ENCODE measurements at regions not wholly inside any gene's neighbourhood (a gene's known extent, or its start where the extent isn't known, plus 50 kb on each side); places are given as distances from the start of the nearest gene placed in this dataset.

DNA sequence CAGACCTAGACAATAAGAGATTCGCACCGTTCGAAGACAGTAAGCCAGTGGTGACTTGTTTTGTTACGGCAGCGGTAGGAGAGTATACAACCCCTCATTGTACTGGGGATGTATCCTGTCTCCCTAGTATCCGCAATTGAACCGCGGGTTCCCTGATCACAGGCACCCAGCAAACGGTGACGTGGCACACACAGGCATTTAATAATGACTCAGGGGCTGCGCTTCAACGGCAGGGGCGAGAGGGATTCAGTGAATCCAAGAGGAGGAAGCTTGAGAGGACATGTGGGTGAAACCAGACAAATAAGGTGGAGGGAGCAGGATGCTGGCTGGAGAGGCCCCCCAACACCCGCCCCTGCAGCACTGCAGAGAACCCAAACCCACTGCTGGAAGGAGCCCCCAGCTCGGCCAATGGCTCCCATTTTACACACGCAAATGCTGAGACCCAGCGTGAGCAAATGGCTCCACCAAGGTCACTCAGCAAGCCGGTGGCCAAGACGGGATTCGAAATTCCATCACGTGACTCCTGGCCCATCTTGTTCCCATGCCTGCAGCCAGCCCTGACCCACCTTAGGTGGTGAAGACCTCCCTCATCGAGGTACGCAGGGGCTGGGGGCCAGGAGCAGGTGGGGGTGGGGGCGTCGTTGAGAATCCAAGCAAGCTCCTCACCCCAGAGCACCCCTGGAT, 149.9 kb downstream of the SYF2 start:
- Histone ChIP-seq H3K4me3 (no peak overlapping the region), H3K4me1 (no peaks in the 10 kb centered on the region), H3K36me3 (no peaks in the 10 kb centered on the region), H3K27ac (no peak overlapping the region), H3K27me3 (no peaks in the 10 kb centered on the region), H3K9me3 (no peaks in the 10 kb centered on the region)
- no peak for DNase-seq
- intact Hi-C loops (cut with DNase I) = no loop called here
- no peak for ATAC-seq
- TF ChIP-seq, protein P1, sequence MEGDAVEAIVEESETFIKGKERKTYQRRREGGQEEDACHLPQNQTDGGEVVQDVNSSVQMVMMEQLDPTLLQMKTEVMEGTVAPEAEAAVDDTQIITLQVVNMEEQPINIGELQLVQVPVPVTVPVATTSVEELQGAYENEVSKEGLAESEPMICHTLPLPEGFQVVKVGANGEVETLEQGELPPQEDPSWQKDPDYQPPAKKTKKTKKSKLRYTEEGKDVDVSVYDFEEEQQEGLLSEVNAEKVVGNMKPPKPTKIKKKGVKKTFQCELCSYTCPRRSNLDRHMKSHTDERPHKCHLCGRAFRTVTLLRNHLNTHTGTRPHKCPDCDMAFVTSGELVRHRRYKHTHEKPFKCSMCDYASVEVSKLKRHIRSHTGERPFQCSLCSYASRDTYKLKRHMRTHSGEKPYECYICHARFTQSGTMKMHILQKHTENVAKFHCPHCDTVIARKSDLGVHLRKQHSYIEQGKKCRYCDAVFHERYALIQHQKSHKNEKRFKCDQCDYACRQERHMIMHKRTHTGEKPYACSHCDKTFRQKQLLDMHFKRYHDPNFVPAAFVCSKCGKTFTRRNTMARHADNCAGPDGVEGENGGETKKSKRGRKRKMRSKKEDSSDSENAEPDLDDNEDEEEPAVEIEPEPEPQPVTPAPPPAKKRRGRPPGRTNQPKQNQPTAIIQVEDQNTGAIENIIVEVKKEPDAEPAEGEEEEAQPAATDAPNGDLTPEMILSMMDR (IDR thresholded peaks at IDR 0.05) = no peak

DNA sequence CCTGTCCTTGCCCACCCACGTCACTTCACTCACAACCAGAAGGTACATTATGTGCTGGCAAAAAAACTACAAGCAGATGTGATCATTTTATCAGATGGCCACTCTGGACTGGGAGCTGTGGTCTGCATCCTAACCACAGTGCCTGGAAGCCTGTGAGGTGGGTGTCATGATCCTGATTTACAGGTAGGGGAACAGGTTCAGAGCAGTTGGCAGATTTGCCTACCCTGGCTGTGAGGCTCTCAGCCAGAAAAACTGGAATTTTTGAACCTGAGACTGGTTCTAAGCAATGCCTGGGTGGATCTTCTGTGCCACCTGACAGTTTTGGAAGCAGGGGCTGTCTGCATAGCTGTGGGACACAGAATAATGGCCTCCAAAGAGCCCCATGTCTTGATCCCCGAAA, 150.8 kb downstream of the SYF2 start:
- intact Hi-C loops (cut with DNase I) = no loop called here
- ATAC-seq (no peak), DNase-seq (no peak)
- Histone ChIP-seq H3K27me3 (no peaks in the 10 kb centered on the region), H3K4me1 (no peaks in the 10 kb centered on the region), H3K4me3 (no peak overlapping the region), H3K27ac (no peak overlapping the region), H3K9me3 (no peaks in the 10 kb centered on the region), H3K36me3 (no peaks in the 10 kb centered on the region)
- TF ChIP-seq, protein P1 (IDR thresholded peaks at IDR 0.05) = no peak

DNA sequence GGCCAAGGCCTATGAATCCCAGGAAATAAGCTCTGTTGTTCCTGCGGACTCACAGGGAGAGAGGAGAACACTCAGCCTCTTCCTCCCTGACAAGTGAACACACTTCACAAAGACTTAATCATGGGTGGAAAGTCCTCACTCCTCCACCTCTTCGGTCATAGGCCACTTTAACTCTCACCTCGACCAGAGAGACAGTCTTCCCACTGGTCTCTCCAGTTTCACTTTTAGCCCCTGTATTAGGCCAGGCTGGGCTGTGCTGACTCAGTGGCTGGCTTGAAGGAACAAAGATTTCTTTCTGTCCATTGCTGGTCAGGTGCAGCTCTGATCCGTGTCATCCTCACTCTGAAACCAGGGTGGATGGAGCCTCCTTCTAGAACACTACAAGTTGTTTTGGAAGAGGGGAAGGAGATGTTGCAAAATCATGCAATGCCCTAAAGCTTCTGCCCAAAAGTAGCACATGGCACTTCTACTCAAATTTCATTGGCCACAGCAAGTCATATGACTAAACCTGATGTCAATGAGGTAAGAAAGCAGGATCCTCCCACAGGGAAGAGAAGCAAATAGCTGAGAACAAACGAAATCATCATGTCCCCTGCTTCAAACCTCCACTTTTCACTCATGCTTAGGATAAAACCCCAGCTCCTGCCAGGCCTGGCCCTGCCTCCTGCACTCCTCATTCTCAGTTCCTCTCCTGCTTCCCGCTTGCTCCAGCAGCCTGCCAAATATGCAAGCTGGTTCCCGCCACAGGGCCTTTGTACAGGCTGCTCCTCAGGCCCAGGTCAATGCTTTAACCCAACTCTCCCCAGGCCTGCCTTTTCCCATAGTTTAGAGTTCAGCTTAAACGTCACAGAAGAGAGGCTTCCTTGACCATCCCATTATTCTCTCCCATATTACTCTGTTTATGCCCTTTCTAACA, 150.5 kb upstream of the RUNX3 start:
- intact Hi-C loops (cut with DNase I) = no loop called here
- TF ChIP-seq, protein P1 (IDR thresholded peaks at IDR 0.05) = no peak
- Histone ChIP-seq H3K4me1 (no peaks in the 10 kb centered on the region), H3K9me3 (no peaks in the 10 kb centered on the region), H3K36me3 (no peaks in the 10 kb centered on the region), H3K27ac (no peak overlapping the region), H3K27me3 (no peaks in the 10 kb centered on the region), H3K4me3 (no peak overlapping the region)
- ATAC-seq = peak; percentile 41
- DNase-seq = no peak

DNA sequence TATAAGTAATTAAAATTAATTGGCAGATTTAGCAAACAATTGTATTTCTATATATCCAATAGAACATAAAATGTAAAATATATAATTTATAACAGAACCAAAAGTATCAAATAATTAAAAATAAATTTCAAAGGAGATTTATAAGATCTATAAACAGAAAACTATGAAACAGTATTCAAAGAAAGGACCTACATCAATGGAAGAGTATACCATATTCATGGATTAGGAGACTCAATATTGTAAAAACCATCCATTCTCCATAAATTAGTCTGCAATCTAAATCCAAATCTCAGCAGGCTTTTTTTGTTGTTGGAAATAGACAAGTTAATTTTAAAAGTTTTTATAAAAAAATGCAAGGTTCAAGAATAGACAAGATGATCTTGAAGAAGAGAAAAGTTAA, 149.0 kb upstream of the RUNX3 start:
- Histone ChIP-seq H3K27me3 (no peaks in the 10 kb centered on the region), H3K4me3 (no peak overlapping the region), H3K9me3 (no peaks in the 10 kb centered on the region), H3K36me3 (no peaks in the 10 kb centered on the region), H3K27ac (no peak overlapping the region), H3K4me1 (no peaks in the 10 kb centered on the region)
- DNase-seq (no peak), ATAC-seq (no peak)
- intact Hi-C loops (cut with DNase I) = no loop called here
- TF ChIP-seq, protein P1 (IDR thresholded peaks at IDR 0.05) = no peak

DNA sequence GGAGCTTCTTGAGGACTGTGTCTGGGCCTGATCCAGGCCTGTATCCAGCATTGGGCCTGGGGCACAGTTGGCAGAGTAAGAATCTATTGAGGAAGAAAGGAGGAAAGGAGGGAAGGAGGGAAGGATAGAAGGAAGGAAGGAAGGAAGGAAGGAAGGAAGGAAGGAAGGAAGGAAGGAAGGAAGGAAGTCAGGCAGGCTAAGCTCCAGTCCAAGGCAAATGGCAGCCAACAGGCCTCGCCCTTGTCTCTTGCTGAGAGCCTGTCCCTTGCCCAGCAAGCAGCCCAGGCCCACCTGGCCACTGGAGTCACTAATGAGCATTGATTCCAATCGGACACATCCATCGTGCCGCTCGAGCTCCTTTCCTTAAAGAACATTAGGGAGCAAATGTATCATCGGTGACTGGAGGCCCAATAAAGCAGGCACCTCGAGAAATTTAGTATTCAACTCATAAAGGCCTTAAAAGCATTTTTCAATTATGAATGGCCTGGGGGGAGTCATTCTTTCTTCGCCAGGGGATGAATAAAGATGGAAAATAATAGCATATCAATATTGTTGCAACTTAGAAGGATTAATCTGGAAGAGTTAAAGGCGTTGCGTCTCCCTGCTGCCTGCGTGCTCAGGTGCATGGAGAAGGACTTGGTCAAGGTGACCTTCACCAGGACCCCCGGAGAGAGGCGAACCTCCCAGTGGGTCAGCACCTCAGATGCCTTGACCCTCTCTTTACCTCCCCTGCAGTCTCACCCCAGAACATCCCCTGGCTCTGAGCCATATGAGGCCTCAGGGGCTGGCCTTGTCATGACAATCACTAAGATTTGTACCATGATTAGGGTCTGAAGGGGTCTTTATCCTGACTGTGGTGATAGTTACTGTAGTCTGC, 144.5 kb upstream of the RUNX3 start:
- intact Hi-C loops (cut with DNase I) = no loop called here
- TF ChIP-seq, protein P1 (IDR thresholded peaks at IDR 0.05) = no peak
- no peak overlapping the region for H3K4me3 ChIP-seq
- no peaks in the 10 kb centered on the region for H3K27me3 ChIP-seq
- H3K4me1 ChIP-seq = no peaks in the 10 kb centered on the region
- ATAC-seq (no peak), DNase-seq (peak; percentile 38)
- H3K27ac ChIP-seq = no peak overlapping the region
- H3K36me3 ChIP-seq = no peaks in the 10 kb centered on the region
- H3K9me3 ChIP-seq = no peaks in the 10 kb centered on the region

Data from upper lobe of right lung (tissue), 1 donor.